ENCODE measurements at regions not wholly inside any gene's neighbourhood (a gene's known extent, or its start where the extent isn't known, plus 50 kb on each side); places are given as distances from the start of the nearest gene placed in this dataset.

DNA sequence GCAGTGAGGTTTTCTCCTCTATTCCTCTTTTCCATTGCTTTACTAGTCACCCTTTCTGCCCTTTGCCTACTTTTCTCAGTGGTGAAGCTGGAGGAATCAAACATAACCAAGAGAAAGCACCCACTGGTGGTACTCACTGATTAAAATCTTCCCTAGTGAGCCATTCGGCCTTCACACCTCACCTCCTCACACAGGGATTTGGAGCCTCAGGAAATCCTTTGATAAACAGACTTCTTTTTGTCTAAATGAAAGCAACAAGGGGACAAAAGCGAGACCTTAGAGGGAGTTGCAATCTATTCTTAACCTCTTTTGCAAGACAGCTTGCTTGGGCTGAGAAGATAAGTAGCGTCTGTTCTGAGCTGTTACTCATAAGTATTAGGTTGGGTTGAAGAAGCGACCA is 572.6 kb downstream of the ZNF674 start:
- Histone ChIP-seq H3K9me3 (replicated peaks; ENCODE audit: control insufficient read depth, insufficient read depth, low read depth, low read length) (no peaks in the 10 kb centered on the region), H3K27ac (ENCODE audit: extremely low read depth, low read depth, low read length) (no peak overlapping the region), H3K9me1 (ENCODE audit: control insufficient read depth, insufficient read depth, low read length) (no peaks in the 10 kb centered on the region), H3K4me1 (replicated peaks in 1 of 2; ENCODE audit: control insufficient read depth in 2 of 2, insufficient read depth in 2 of 2, low read length in 2 of 2) (no peaks in the 10 kb centered on the region), H3K4me3 (no peak overlapping the region), H2AFZ (ENCODE audit: low read depth, low read length) (no peak overlapping the region), H3K27me3 (ENCODE audit: control insufficient read depth in 2 of 2, insufficient read depth in 2 of 2, low read length in 2 of 2) (no peaks in the 10 kb centered on the region), H4K20me1 (replicated peaks; ENCODE audit: control insufficient read depth, insufficient read depth, low read length) (no peaks in the 10 kb centered on the region), H3K36me3 (ENCODE audit: control insufficient read depth, insufficient read depth, low read length) (no peaks in the 10 kb centered on the region), H3K79me2 (ENCODE audit: control insufficient read depth, insufficient read depth, low read length) (no peaks in the 10 kb centered on the region), H3K9ac (ENCODE audit: insufficient read depth in 1 of 2, low read depth in 2 of 2, low read length in 2 of 2) (no peak overlapping the region), H3K4me2 (ENCODE audit: insufficient read depth, low read length) (no peak overlapping the region)
- intact Hi-C loops (cut with micrococcal nuclease) = no loop called here
- FAIRE-seq (no peak), DNase-seq (ENCODE audit: extremely low read depth in 1 of 4, low spot score in 3 of 4) (no peak), ATAC-seq (no peak)
- WGBS (ENCODE audit: insufficient coverage, low coverage, missing lambda C conversion rate) = 0% methylated on average over 4 of the region's 4 CpGs
- in situ Hi-C loops (cut with MboI) = no loop called here
- ChIA-PET CTCF (ENCODE audit: low intra/inter-chr PET ratio) (no interaction called here), POLR2A (interaction anchor here (0.7 kb wide), 1 partner anchor 611 kb away, joined by 3 read pairs; no protein-coding TSS in a partner anchor)
- no TSS peak for BruUV-seq (replicated peaks)
- no peak for TF ChIP-seq ZNF444 (CRISPR knock-in tag; IDR thresholded peaks at IDR 0.05)
- TF ChIP-seq ATF7 (IDR thresholded peaks at IDR 0.05) = no peak
- no peak for TF ChIP-seq NR2F6 (CRISPR knock-in tag; IDR thresholded peaks at IDR 0.05)
- TF ChIP-seq, protein P1, sequence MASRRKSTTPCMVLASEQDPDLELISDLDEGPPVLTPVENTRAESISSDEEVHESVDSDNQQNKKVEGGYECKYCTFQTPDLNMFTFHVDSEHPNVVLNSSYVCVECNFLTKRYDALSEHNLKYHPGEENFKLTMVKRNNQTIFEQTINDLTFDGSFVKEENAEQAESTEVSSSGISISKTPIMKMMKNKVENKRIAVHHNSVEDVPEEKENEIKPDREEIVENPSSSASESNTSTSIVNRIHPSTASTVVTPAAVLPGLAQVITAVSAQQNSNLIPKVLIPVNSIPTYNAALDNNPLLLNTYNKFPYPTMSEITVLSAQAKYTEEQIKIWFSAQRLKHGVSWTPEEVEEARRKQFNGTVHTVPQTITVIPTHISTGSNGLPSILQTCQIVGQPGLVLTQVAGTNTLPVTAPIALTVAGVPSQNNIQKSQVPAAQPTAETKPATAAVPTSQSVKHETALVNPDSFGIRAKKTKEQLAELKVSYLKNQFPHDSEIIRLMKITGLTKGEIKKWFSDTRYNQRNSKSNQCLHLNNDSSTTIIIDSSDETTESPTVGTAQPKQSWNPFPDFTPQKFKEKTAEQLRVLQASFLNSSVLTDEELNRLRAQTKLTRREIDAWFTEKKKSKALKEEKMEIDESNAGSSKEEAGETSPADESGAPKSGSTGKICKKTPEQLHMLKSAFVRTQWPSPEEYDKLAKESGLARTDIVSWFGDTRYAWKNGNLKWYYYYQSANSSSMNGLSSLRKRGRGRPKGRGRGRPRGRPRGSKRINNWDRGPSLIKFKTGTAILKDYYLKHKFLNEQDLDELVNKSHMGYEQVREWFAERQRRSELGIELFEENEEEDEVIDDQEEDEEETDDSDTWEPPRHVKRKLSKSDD (conservative IDR thresholded peaks at IDR 0.05; ENCODE audit: low read length) = no peak
- no peak for TF ChIP-seq MECOM (CRISPR knock-in tag; IDR thresholded peaks at IDR 0.05)
- TF ChIP-seq, protein P2, sequence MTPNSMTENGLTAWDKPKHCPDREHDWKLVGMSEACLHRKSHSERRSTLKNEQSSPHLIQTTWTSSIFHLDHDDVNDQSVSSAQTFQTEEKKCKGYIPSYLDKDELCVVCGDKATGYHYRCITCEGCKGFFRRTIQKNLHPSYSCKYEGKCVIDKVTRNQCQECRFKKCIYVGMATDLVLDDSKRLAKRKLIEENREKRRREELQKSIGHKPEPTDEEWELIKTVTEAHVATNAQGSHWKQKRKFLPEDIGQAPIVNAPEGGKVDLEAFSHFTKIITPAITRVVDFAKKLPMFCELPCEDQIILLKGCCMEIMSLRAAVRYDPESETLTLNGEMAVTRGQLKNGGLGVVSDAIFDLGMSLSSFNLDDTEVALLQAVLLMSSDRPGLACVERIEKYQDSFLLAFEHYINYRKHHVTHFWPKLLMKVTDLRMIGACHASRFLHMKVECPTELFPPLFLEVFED (CRISPR knock-in tag; conservative IDR thresholded peaks at IDR 0.05) = no peak
- no peak for TF ChIP-seq CBX3 (IDR thresholded peaks at IDR 0.05; ENCODE audit: borderline replicate concordance in 1 of 2, low read length in 2 of 2)
- TF ChIP-seq, protein P3, sequence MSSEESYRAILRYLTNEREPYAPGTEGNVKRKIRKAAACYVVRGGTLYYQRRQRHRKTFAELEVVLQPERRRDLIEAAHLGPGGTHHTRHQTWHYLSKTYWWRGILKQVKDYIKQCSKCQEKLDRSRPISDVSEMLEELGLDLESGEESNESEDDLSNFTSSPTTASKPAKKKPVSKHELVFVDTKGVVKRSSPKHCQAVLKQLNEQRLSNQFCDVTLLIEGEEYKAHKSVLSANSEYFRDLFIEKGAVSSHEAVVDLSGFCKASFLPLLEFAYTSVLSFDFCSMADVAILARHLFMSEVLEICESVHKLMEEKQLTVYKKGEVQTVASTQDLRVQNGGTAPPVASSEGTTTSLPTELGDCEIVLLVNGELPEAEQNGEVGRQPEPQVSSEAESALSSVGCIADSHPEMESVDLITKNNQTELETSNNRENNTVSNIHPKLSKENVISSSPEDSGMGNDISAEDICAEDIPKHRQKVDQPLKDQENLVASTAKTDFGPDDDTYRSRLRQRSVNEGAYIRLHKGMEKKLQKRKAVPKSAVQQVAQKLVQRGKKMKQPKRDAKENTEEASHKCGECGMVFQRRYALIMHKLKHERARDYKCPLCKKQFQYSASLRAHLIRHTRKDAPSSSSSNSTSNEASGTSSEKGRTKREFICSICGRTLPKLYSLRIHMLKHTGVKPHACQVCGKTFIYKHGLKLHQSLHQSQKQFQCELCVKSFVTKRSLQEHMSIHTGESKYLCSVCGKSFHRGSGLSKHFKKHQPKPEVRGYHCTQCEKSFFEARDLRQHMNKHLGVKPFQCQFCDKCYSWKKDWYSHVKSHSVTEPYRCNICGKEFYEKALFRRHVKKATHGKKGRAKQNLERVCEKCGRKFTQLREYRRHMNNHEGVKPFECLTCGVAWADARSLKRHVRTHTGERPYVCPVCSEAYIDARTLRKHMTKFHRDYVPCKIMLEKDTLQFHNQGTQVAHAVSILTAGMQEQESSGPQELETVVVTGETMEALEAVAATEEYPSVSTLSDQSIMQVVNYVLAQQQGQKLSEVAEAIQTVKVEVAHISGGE (CRISPR knock-in tag; IDR thresholded peaks at IDR 0.05) = no peak
- TF ChIP-seq ZNF764 (CRISPR knock-in tag; IDR thresholded peaks at IDR 0.05; ENCODE audit: low read depth) = no peak
- TF ChIP-seq PML (IDR thresholded peaks at IDR 0.05; ENCODE audit: low read length) = no peak
- TF ChIP-seq JUN (IDR thresholded peaks at IDR 0.05; ENCODE audit: borderline replicate concordance, low read depth, low read length) = no peak
- TF ChIP-seq JUN (CRISPR knock-in tag; IDR thresholded peaks at IDR 0.05; ENCODE audit: borderline replicate concordance) = no peak
- no peak for TF ChIP-seq KDM1A (IDR thresholded peaks at IDR 0.05)
- TF ChIP-seq ZFX (CRISPR knock-in tag; IDR thresholded peaks at IDR 0.05) = no peak
